Endothelial cell of umbilical vein (primary cell): ENCODE measurements at regions not wholly inside any gene's neighbourhood (a gene's known extent, or its start where the extent isn't known, plus 50 kb on each side); places are given as distances from the start of the nearest gene placed in this dataset.

ENCODE experiments used
- BruUV-seq: library from RNA; stranded (reverse); fragments of 400-500 nt; replicated peaks from 2 replicates; lab custom pipeline; 2021; lab: Mats Ljungman, UMichigan
- CTCF ChIA-PET: fragments of 300-600, 350-600 bp; sonication (Branson Sonifier 250); formaldehyde crosslinking; loops from one replicate; lab custom pipeline; 2021; ENCODE audit warnings: antibody characterized with exemption, inconsistent platforms; lab: Charles Lee
- POLR2A ChIA-PET: fragments of 300-600, 350-600 bp; sonication (Branson Sonifier 250); formaldehyde crosslinking; loops from one replicate; lab custom pipeline; 2021; ENCODE audit warnings: antibody characterized with exemption, inconsistent platforms; lab: Charles Lee
- DNase-seq: peaks from one replicate; pipeline ENCODE4 v3.0.0-alpha.2; 2011; ENCODE audit warnings: low read depth, low spot score
- FAIRE-seq: peaks from 2 replicates; lab custom pipeline; 2011; peaks lifted over from hg19 to GRCh38; lab: Jason Lieb, UNC
- H2AFZ ChIP-seq: 2 replicates; pipeline ENCODE4 v1.6.0; 2012; ENCODE audit warnings: low read depth, low read length, control low read depth, inconsistent platforms
- H3K27ac ChIP-seq: 2 replicates; pipeline ENCODE4 v1.5.1; 2011; ENCODE audit warnings: low read depth, mild to moderate bottlenecking, control low read depth, low read length, moderate library complexity; ENCODE audit not compliant: insufficient read depth
- H3K27me3 ChIP-seq, 2 experiments: 2 replicates each; pipeline versions ENCODE4 v1.6.0 to v1.6.1; 2011; ENCODE audit warnings: low read length in 2 of 2, mixed read lengths in 1 of 2; ENCODE audit not compliant: control insufficient read depth in 2 of 2, insufficient read depth in 2 of 2
- H3K36me3 ChIP-seq, 2 experiments: 2 replicates in 1 of 2; 3 replicates in 1 of 2; pipeline ENCODE4 v1.5.1; 2011; ENCODE audit warnings: low read length in 2 of 2, mild to moderate bottlenecking in 1 of 2, moderate library complexity in 1 of 2; ENCODE audit not compliant: control insufficient read depth in 2 of 2, insufficient read depth in 2 of 2; ENCODE audit errors: extremely low read depth in 1 of 2
- H3K4me1 ChIP-seq: 3 replicates; pipeline ENCODE4 v1.5.1; 2011; ENCODE audit warnings: mild to moderate bottlenecking, low read length; ENCODE audit not compliant: control insufficient read depth, insufficient read depth; ENCODE audit errors: extremely low read depth
- H3K4me2 ChIP-seq: 2 replicates; pipeline ENCODE4 v1.6.1; 2011; ENCODE audit warnings: low read length, control low read depth, mixed read lengths; ENCODE audit not compliant: insufficient read depth
- H3K4me3 ChIP-seq, 3 experiments: fragments of 200-600 bp in 1 of 3; sonication (generic), shearing (Covaris generic) in 1 of 3; replicated peaks in 1 of 3; 2 replicates each; pipeline ENCODE4 v1.5.1; 2011 to 2016; ENCODE audit warnings: control low read depth in 3 of 3, low read length in 3 of 3, mild to moderate bottlenecking in 2 of 3, inconsistent platforms in 1 of 3, low read depth in 1 of 3, moderate library complexity in 1 of 3; ENCODE audit not compliant: insufficient read depth in 1 of 3
- H3K79me2 ChIP-seq: 2 replicates; pipeline ENCODE4 v1.6.0; 2012; ENCODE audit warnings: low read length, inconsistent platforms; ENCODE audit not compliant: control insufficient read depth, insufficient read depth
- H3K9ac ChIP-seq: replicated peaks from 2 replicates; pipeline ENCODE3; 2011; ENCODE audit warnings: low read length, control low read depth; ENCODE audit not compliant: insufficient read depth; ENCODE audit errors: extremely low read depth
- H3K9me1 ChIP-seq: replicated peaks from 3 replicates; pipeline ENCODE4 v1.6.0; 2011; ENCODE audit warnings: mild to moderate bottlenecking, low read length; ENCODE audit not compliant: control insufficient read depth, insufficient read depth; ENCODE audit errors: extremely low read depth
- H3K9me3 ChIP-seq: replicated peaks from 2 replicates; pipeline ENCODE4 v1.5.1; 2012; ENCODE audit warnings: low read length, inconsistent platforms; ENCODE audit not compliant: control insufficient read depth, insufficient read depth
- H4K20me1 ChIP-seq: replicated peaks from 2 replicates; pipeline ENCODE3; 2011; ENCODE audit warnings: mild to moderate bottlenecking, low read length; ENCODE audit not compliant: control insufficient read depth, insufficient read depth; ENCODE audit errors: extremely low read depth
- EZH2 ChIP-seq: IDR thresholded peaks from 2 replicates; pipeline ENCODE4 v1.6.1; 2012; ENCODE audit warnings: borderline replicate concordance, low read depth, mild to moderate bottlenecking, moderate library complexity, low read length, inconsistent platforms; ENCODE audit not compliant: severe bottlenecking
- FOS ChIP-seq: IDR thresholded peaks from 2 replicates; pipeline ENCODE4 v1.6.1; 2011; ENCODE audit warnings: mild to moderate bottlenecking, low read length, moderate library complexity, borderline replicate concordance; ENCODE audit not compliant: insufficient read depth
- GATA2 ChIP-seq: IDR thresholded peaks from 2 replicates; pipeline ENCODE4 v1.7.0; 2011; ENCODE audit warnings: low read depth, mild to moderate bottlenecking, moderate library complexity, mixed read lengths, low read length; ENCODE audit not compliant: insufficient read length, insufficient read depth
- JUN ChIP-seq: IDR thresholded peaks from 2 replicates; pipeline ENCODE4 v1.6.1; 2011; ENCODE audit warnings: borderline replicate concordance, low read depth; ENCODE audit not compliant: insufficient read length, insufficient read depth
- MYC ChIP-seq: IDR thresholded peaks from one replicate; pipeline ENCODE4 v1.6.1; 2011; ENCODE audit warnings: mild to moderate bottlenecking, low read depth, low read length
- POLR2A ChIP-seq: IDR thresholded peaks from 2 replicates; pipeline ENCODE4 v1.6.1; 2012; ENCODE audit warnings: low read depth, mild to moderate bottlenecking, control low read depth, low read length
- POLR2AphosphoS5 ChIP-seq: IDR thresholded peaks from 2 replicates; pipeline ENCODE4 v1.6.1; 2012; ENCODE audit warnings: low read depth, mild to moderate bottlenecking, control low read depth, low read length, moderate library complexity; ENCODE audit not compliant: insufficient read depth
- dilution Hi-C: fragments of 300-500 bp; cut with MboI; formaldehyde crosslinking; loops from one replicate; pipeline ENCODE4 v1.15.0; 2019; ENCODE audit warnings: low sequenced_read_pairs; ENCODE audit not compliant: extremely low pct_ligation_motif_present
- intact Hi-C: fragments of 100-400 bp; cut with micrococcal nuclease; formaldehyde crosslinking; loops from one replicate; pipeline ENCODE4 v1.10.0; 2022
- TF ChIP-seq, protein P1 (sequence below): IDR thresholded peaks from 2 replicates; pipeline ENCODE4 v1.6.1; 2011; ENCODE audit not compliant: insufficient read depth, insufficient read length
- TF ChIP-seq, protein P2 (sequence below), 2 donors: IDR thresholded peaks; 1 replicate in 1 of 2; 2 replicates in 1 of 2; pipeline ENCODE4 v1.5.1; 2011; ENCODE audit warnings: low read length in 2 of 2, mild to moderate bottlenecking in 2 of 2, moderate library complexity in 2 of 2, control low read depth in 1 of 2, inconsistent platforms in 1 of 2, low read depth in 1 of 2; ENCODE audit not compliant: insufficient read depth in 1 of 2; ENCODE audit errors: extremely low read depth in 1 of 2

DNA sequence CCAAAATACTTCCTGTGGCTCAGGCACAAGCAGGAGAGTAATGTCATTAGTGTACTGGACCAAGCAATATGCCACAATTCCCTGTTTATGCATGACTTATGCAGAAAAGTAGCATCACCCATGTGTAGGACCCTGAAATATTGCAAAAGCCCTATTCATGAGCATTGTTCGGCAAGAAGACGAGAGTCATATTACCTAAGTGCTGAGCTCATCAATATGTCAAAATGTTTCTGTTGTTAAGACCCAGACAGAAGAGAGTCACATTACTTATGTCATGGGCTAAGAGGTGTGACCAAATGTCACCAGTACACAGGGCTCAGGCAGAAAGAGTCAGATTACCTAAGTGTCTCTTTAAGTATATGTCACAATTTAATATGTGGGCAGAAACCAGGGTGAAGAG is 1172.6 kb upstream of the AMELY start:
- no peak overlapping the region for H3K4me3 ChIP-seq
- no peaks in the 10 kb centered on the region for H3K27me3 ChIP-seq
- no peaks in the 10 kb centered on the region for H3K9me3 ChIP-seq
- no peaks in the 10 kb centered on the region for H3K79me2 ChIP-seq
- intact Hi-C loops: no loop called here
- no peak overlapping the region for H3K9ac ChIP-seq
- no peaks in the 10 kb centered on the region for H3K4me1 ChIP-seq
- no peak overlapping the region for H3K4me2 ChIP-seq
- H3K27ac ChIP-seq: no peak overlapping the region
- H3K9me1 ChIP-seq: no peaks in the 10 kb centered on the region
- ChIA-PET CTCF (no interaction called here), POLR2A (no interaction called here)
- no peaks in the 10 kb centered on the region for H4K20me1 ChIP-seq
- dilution Hi-C loops: no loop called here
- TF ChIP-seq EZH2: no peak
- TF ChIP-seq POLR2A: no peak
- no peak for TF ChIP-seq GATA2
- no peak for TF ChIP-seq POLR2AphosphoS5
- TF ChIP-seq, protein P1, sequence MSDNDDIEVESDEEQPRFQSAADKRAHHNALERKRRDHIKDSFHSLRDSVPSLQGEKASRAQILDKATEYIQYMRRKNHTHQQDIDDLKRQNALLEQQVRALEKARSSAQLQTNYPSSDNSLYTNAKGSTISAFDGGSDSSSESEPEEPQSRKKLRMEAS: no peak
- TF ChIP-seq MYC: no peak
- TF ChIP-seq JUN: no peak
- TF ChIP-seq FOS: no peak
- TF ChIP-seq, protein P2, sequence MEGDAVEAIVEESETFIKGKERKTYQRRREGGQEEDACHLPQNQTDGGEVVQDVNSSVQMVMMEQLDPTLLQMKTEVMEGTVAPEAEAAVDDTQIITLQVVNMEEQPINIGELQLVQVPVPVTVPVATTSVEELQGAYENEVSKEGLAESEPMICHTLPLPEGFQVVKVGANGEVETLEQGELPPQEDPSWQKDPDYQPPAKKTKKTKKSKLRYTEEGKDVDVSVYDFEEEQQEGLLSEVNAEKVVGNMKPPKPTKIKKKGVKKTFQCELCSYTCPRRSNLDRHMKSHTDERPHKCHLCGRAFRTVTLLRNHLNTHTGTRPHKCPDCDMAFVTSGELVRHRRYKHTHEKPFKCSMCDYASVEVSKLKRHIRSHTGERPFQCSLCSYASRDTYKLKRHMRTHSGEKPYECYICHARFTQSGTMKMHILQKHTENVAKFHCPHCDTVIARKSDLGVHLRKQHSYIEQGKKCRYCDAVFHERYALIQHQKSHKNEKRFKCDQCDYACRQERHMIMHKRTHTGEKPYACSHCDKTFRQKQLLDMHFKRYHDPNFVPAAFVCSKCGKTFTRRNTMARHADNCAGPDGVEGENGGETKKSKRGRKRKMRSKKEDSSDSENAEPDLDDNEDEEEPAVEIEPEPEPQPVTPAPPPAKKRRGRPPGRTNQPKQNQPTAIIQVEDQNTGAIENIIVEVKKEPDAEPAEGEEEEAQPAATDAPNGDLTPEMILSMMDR (IDR thresholded peaks at IDR 0.05; ENCODE audit: extremely low read depth in 1 of 2, insufficient read depth in 1 of 2, low read depth in 1 of 2, low read length in 2 of 2): no peak
- H2AFZ ChIP-seq: no peak overlapping the region
- no peak for DNase-seq
- H3K36me3 ChIP-seq: no peaks in the 10 kb centered on the region
- BruUV-seq: no TSS peak
- FAIRE-seq: no peak
